Skin epidermis (tissue), 12 donors: ENCODE measurements at regions not wholly inside any gene's neighbourhood (a gene's known extent, or its start where the extent isn't known, plus 50 kb on each side); places are given as distances from the start of the nearest gene placed in this dataset.
"Not testable (repeated sequence)": the region's sequence is repeated elsewhere in the genome, so short reads cannot be mapped to it uniquely, and the experiment has no call there.

Experiments
- H3K27ac ChIP-seq, 21 experiments: fragments of 200-600 bp; sonication (generic) in 11 of 21; one replicate each; pipeline ENCODE4 v1.5.0; 2020; ENCODE audit warnings: mild to moderate bottlenecking in 3 of 21, inconsistent platforms in 2 of 21, moderate library complexity in 2 of 21
- H3K4me3 ChIP-seq, 7 experiments: fragments of 200-600 bp; sonication (generic) in 2 of 7; one replicate each; pipeline ENCODE4 v1.5.0; 2020; ENCODE audit warnings: inconsistent platforms in 2 of 7, mild to moderate bottlenecking in 2 of 7, moderate library complexity in 1 of 7

DNA sequence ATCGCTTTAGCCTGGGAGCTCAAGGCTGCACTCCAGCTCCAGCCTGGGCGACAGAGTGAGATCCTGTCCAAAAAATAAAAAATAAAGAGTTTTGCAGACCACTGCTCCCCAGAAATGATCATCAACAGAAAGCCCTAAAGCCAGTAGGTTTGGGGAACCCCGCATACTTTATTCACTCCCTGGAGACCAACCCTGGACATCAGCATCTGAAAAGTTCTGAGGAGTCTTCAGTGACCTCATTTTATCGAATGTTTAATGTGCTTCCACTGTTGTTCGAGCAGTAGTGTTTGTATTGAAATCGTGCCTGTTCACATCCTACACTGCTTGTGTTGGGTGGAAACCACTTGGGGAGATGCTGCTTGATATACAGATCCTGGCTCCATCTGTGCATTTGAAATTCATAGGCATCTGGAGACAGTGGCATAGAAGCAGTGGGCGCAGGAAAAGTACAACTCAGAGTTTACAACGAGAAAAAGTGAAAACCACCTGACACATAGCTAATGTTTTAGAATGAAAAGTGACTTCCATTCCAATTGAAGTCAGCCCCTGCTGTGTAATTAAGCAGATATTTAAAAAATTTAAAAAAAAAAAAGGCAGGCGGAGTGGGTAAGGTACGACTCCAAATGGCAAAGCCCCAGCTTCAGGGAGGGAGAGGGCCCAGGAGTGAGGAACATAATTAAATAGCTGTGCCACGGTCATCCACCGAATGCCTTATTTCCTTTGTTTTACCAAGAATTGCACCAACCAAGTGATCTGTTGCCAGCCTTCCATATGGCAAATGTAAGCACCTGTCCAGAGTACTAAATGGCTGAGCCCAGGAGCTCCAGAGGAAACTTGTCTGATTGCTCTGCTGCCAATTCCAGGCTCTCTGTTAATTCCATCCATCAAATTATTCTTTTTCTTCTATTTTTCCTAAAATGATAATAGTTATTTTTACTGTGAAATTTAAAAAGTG lies 100.4 kb upstream of the NAA20 start:
- peak overlapping the region in 9 of 21 experiments; percentile 9 to 78 (median 60) for H3K27ac ChIP-seq
- no peak overlapping the region for H3K4me3 ChIP-seq

DNA sequence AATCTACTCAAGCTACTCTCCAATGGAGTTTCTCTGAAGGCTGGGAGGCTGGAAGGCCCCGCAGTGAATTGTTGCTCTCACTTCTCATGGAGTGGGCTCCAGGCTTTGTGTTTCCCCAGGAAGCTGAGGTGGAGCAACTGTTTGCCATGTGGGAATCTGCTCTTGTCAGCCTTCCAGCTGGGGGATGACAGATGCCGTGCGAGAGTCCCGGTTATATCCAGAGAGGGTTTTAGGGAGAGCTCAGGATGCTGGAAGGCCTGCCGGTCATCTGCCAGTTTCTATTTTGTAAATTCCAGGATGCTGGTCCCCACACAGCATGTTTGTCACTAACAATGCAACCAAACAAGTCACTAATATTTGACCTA lies 98.2 kb upstream of the NAA20 start:
- Histone ChIP-seq H3K4me3 (no peak overlapping the region), H3K27ac (peak overlapping the region in 1 of 21 experiments; percentile 11)

DNA sequence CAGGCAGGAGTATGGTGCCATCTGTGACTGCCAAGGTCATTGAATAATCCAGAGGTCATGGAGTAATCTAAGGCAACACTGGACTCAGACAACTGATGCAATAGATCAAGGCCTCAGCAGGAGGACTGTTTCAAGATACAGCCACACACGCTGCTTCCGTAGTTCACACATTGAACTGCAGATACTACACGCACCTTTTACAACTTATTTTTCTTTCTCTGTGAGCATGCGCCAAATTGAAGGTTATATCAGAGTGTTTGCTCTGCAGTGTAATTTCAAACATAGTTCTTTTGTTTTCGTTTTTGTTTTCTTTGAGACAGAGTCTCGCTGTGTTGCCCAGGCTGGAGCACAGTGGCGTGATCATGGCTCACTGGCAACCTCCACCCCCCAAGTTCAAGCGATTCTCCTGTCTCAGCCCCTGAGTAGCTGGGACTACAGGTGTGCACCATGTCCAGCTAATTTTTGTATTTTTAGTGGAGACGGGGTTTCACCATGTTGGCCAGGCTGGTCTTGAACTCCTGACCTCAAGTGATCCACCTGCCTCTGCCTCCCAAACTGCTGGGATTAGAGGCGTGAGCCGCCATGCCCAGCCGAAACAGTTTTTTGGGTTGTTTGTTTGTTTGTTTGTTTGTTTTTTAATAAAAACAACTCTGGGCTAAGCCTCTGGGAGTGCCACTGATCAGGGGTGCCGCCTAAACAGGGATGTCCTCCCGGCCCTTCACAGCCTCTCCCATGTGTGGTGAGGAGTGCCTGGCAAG lies 96.6 kb upstream of the NAA20 start:
- H3K27ac ChIP-seq = peak overlapping the region in 11 of 21 experiments; percentile 1 to 74 (median 32)

DNA sequence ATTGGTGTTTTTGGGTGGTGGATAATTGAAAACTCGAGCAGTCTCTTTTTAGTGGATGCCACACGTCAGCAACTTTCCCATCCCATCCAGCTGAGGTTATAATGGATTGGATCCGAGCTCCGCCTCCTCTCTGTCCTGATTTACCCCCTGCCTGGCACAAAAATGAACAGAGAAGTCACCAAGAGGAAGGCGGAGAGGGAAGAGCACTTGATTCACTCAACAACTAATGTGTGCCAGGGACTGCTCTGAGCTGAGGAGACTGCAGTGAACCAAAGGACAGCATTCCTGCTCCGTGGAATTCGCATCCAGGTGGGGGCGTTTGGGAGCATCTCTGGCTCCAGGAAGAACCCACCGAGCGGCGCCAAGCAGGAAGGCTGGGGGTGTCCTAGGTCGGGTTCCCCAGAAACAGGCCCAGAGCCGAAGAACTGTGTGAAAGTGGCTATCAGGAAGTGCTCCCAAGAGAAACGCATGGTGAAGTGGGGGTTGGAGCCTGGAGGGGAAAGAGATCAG lies 95.8 kb upstream of the NAA20 start:
- H3K4me3 ChIP-seq = no peak overlapping the region
- H3K27ac ChIP-seq = peak overlapping the region in 16 of 21 experiments; percentile 1 to 74 (median 29)

More for the DNA sequence above, 96.6 kb upstream of the NAA20 start:
- H3K4me3 ChIP-seq = no peak overlapping the region

DNA sequence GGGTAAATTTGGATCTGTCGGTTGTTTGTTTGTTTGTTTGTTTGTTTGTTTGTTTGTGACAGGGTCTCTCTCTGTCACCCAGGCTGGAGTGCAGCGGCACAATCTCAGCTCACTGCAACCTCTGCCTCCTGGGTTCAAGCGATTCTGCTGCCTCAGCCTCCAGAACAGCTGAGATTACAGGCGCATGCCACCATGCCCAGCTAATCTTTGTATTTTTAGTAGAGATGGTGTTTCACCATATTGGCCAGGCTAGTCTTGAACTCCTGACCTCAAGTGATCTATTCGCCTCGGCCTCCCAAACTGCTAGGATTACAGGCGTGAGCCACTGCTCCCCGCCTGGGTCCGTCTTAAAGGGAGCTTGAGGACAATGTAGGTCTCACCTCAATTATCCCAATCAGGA lies 95.3 kb upstream of the NAA20 start:
- H3K27ac ChIP-seq = peak overlapping the region in 14 of 21 experiments; percentile 12 to 74 (median 36)
- H3K4me3 ChIP-seq = not testable (repeated sequence)

DNA sequence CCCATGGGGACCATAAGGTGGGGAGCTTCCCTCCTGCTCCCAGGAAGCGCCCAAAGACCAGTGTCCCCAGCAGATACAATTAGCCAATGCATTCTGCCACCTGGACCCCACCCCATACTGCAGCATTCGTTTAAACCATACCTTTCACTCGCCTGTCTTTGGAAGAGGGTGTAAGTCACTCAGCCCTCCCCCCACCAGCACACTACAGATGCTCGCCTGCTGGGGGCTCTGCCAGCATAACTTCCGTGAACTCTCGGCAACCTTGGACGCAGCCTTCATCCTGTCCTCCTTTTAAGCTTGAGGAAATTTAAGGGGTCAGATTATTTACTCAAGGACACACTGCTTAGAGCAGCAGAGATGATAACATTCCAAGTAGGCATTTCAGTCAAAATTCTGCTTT lies 94.4 kb upstream of the NAA20 start:
- H3K27ac ChIP-seq = peak overlapping the region in 3 of 21 experiments; percentile 14 to 74 (median 41)
- no peak overlapping the region for H3K4me3 ChIP-seq

DNA sequence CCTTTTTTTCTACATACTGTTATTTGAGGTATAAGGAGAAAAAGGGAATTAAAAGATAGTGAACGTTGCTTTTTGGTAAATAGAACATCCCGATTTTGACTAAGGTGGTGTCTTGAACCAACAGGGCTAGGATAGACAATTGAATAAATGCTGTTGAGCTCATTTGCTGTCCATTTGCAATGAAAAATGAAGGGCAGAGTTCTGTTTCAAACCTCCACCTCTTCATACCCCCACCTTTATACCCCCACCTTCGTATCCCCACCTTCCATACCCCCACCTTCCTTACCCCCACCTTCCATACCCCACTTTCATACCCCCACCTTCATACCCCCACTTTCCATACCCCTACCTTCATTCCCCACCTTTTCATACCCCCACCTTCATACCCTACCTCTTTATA lies 93.4 kb upstream of the NAA20 start:
- H3K4me3 ChIP-seq = no peak overlapping the region
- no peak overlapping the region for H3K27ac ChIP-seq

DNA sequence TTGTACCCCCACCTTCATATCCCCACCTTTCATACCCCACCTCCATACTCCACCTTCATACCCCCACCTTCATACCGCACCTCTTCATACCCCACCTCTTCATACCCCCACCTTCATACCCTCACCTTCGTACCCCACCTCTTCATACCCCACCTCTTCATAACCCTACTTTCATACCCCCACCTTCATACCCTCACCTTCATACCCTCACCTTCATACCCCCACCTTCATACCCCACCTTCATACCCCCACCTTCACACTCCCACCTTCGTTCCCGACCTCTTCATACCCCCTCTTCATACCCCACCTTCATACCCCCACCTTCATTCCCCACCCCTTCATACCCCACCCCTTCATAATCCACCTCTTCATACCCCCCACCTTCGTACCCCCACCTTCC lies 92.9 kb upstream of the NAA20 start:
- no peak overlapping the region for H3K4me3 ChIP-seq

DNA sequence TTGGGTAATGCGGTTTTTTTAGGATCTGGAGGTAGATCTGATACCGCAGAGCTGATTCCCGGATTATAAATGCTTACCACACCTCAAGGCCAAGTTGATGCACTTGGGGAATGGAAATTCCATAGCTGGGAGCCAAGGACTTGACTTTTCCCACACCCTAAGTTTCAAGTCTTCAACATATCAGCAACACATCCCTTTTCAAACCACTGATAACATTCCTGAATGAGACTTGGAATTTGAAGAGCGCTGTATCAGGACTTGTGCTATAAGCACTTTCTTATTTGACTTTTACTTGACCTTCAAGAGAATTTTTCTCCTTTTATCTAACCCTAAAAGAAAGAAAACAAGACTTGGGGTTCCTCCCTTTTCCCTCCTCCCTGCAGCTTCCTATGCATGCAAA lies 90.6 kb upstream of the NAA20 start:
- Histone ChIP-seq H3K4me3 (no peak overlapping the region), H3K27ac (peak overlapping the region in 2 of 21 experiments; percentile 31 to 73)

More for the DNA sequence above, 92.9 kb upstream of the NAA20 start:
- H3K27ac ChIP-seq = no peak overlapping the region

DNA sequence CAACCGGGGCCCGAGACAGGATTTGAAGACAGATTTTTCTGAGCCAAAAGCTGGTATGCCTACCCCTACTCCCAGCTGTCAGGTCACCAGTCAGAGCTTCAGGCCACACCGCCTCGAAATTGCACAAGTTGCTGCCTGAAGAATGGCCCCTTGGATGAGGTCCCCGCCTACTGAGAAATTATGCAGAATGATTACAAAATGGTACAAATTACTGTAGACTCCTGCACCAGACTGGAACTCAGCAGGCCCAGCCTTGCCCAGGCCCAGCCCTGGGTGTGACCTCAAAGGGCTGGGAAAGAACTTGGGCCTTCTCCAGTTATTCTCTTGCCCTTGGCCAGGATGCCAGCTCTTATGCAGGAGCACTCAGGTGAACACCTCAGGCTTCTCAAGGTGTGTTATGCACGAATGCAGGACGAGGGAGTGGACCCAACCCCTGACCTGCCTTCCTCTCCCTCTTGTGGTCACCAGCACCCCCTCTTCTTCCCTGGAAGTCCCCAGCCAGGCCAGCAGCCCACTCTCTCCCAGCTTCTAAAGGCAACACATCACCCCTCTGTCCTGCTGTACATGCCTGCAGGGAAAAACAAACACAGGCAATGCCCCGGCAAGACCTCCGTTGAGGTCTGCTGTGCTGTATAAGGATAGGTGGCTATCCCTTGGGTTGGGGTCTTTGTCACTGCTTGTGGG lies 88.7 kb upstream of the NAA20 start:
- no peak overlapping the region for H3K4me3 ChIP-seq
- H3K27ac ChIP-seq = peak overlapping the region in 19 of 21 experiments; percentile 5 to 82 (median 60)

DNA sequence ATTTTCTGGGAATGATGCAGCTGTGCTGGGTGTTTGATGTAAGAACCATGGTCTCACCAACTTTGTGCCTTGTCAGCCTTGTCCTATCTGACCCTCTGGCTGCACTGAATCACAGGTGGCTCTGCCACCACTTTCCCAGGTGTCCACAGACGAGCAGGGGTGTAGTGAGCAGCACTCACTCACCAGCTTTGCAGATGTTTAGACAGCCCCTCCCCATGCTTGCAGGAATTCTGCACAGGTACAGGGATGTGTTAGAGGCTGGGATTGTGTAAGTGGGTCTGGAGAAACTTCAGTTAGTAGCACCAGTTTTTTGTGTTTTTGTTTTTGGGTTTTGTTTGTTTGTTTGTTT lies 88.2 kb upstream of the NAA20 start:
- no peak overlapping the region for H3K4me3 ChIP-seq
- peak overlapping the region in 16 of 21 experiments; percentile 23 to 82 (median 62) for H3K27ac ChIP-seq

DNA sequence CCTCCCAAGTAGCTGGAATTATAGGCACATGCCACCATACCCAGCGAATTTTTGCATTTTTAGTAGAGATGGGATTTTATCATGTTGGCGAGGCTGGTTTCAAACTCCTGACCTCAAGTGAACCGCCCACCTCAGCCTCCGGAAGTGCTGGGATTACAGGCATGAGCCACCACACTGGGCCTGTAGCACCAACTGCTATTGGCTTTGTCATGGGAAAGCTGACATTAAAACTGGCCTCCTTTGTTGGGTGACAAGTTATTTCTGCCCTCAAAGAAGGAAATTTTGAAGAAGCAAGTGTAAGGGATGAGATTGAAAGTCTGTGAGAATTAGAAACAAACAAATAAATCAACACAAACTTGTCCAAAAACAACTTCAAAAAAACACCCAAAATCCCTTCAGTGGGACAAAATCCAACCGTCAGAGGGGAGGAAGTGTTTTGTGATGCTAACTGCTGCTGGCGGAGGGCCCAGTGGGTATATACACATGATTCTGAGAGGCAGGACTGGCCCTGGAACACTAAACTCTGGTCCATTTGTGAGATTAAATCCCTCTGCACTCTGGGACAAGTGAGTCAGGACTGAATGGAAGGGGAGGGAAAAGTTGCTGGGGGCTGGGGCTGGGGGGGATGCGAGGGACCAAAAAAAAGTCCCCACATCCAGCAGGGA lies 87.5 kb upstream of the NAA20 start:
- Histone ChIP-seq H3K4me3 (no peak overlapping the region), H3K27ac (peak overlapping the region in 16 of 21 experiments; percentile 16 to 82 (median 58))

DNA sequence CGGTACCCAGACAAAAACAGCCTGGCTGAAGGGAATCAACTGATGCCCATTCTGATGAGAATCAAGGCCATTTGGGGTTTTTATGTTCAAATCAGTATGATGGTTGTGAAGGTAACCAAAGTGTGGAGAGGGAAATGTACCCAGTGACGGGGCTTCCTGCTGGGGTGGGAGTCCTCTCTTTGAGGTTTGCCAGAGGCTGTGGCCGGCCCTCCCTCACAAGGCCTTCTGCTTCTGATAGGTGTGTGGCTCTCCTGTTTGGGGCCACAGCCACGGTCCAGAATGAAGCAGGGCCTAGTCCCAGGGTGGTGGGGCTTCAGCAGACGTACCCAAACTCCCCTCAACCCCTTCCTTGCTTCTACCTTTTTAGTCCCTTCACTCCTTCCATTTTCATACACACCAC lies 86.7 kb upstream of the NAA20 start:
- peak overlapping the region in 6 of 21 experiments; percentile 4 to 76 (median 46) for H3K27ac ChIP-seq
- no peak overlapping the region for H3K4me3 ChIP-seq

DNA sequence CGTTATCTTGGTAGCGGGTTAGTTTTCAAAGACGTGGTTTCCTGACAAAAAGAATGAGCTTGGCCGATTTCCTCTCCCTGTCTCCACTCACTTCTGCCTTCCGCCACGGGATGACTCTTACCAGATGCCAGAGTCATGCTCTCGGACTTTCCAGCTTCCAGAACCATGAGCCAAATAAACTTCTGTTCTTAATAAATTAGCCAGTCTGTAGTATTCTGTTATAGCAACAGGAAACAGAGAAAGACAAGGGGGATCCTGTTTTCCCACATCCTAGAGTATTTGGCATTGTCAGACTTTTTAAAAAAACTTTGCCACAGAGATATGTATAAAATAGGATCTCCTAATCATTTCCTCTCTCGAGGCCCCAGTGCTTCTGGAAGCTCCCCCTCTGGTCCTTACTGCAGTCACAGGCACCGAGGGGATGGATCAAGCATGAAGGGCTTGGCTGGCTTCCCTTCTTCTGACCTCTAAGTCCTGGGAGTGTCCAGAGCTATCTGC lies 84.9 kb upstream of the NAA20 start:
- H3K27ac ChIP-seq = peak overlapping the region in 19 of 21 experiments; percentile 7 to 81 (median 52)
- H3K4me3 ChIP-seq = no peak overlapping the region

DNA sequence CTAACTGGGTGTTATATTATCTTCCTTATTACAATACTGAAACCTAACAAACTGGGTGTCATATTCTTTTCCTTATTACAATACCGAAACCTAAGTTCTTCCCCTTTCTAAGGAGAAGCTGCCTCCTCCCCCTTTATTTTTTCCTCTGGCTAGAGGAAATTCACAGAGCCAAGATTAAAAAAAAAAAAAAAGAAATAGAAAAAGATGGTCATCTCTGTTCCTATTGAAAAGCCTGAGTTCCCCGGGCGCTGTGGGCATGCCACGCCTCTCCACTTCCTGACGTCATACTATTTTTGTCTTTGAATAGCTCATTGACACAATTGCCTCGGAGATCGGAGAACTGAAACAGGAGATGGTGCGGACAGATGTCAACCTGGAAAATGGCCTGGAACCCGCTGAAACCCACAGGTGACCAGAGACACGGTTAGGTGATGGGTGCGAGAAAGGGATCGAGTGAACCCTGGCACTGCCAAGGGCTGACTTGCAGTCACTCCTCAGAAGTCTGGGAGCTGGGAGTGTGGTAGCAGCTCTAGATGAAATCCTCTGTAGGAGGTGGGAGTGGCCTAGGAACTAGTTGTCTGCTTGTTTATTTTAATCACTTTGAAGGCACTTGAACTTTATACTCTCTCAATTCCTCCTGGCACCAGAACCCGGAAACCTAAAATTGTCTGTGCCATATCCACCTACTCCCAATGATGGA lies 82.2 kb upstream of the NAA20 start:
- Histone ChIP-seq H3K27ac (peak overlapping the region in 20 of 21 experiments; percentile 33 to 87 (median 78)), H3K4me3 (peak overlapping the region; percentile 12 to 40 (median 23))

DNA sequence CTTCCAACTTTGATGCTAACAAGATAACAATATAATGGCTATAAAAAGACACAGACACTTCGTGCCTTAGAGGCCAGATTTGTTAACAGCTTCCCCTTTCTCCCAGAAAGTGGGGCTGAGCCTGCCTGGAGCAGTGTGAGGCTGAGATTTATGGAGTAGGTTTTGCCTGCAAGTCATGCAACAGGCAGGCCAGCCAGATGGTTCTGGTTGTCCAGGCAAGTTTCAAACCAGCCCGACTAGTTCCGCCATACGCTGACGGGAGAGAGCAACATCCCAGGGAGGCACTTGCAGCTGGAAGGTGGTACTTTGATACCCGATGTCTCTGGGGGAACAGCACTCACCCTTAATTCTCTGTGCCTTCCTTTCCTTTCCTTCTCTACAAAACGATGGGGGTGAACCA lies 81.3 kb upstream of the NAA20 start:
- peak overlapping the region; percentile 12 to 40 (median 23) for H3K4me3 ChIP-seq
- H3K27ac ChIP-seq = peak overlapping the region in 20 of 21 experiments; percentile 52 to 87 (median 78)

DNA sequence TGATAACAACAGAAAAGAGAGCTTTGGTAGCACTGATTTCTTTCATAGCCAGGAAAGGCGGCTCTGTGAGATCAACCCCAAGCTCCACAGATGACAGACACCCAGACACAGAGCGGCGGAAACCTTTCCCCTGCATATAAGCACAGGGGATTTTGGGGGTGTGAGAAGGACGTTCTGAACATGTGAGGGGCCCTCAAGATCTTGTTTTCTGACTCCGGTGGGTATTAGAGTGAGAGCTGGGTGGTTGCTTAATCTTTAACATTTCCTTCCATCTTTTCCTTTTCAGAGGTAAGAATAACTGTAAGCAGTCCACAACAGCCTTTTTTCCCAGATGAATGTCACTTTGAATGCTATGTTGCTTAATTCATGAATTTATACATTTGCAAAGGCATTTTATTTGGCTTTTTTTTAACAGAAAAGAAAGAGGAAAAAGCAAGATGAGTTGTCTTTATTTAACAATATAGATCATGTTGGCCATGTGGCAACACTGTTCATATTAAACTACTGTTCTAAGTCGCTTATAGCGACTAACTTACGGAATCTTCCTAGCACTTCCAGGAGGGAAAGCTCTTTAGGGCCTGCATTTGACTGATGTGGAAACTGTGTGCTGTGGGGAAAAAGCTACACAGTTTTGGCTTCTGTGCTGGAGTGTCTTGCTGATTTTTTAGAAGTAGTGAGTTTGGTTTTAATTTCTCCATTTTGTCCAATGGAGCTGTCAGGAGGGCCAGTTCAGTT lies 80.5 kb upstream of the NAA20 start:
- Histone ChIP-seq H3K27ac (peak overlapping the region in 20 of 21 experiments; percentile 52 to 87 (median 78)), H3K4me3 (peak overlapping the region in 6 of 7 experiments; percentile 5 to 40 (median 26))

DNA sequence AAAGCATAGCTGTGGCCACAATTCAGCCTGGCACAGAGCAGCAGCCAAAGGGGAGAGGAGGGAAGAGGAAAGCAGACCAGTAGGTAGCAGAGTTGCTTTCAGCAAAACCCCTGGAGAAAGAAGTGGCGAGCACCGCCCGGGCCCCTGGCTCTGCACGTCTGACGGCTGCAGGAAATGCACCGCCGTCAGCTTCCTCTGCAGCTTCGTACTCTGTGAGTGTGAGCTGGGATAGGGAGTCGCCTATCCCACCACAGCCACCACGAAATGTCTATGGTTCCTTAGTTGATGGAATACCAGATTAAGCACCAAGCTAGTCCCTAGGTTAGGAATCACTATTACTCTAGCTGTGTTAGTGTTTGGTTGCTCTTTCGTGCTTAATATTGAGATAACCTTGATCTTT lies 79.9 kb upstream of the NAA20 start:
- Histone ChIP-seq H3K27ac (peak overlapping the region in 20 of 21 experiments; percentile 52 to 87 (median 78)), H3K4me3 (peak overlapping the region in 5 of 7 experiments; percentile 5 to 40 (median 33))
